IMR-90 (cell line): ENCODE measurements at regions not wholly inside any gene's neighbourhood (a gene's known extent, or its start where the extent isn't known, plus 50 kb on each side); places are given as distances from the start of the nearest gene placed in this dataset.

Experiments
- ATAC-seq: fragments of 200-7000 bp; cut with Tn5 transposase; 2 replicates; pipeline ENCODE4 v1.9.1; 2020; ENCODE audit warnings: low read depth, mild to moderate bottlenecking, moderate library complexity
- BruUV-seq: library from RNA; stranded (reverse); fragments of 400-500 nt; replicated peaks from 2 replicates; lab custom pipeline; 2021; lab: Mats Ljungman, UMichigan
- CTCF ChIA-PET: fragments of 300-600 bp; formaldehyde crosslinking; extraction: SDS; loops from one replicate; lab custom pipeline; 2021; ENCODE audit warnings: antibody characterized with exemption; lab: Yijun Ruan, JAX
- POLR2A ChIA-PET: fragments of 300-600 bp; sonication (Branson Sonifier 250); formaldehyde crosslinking; loops from one replicate; lab custom pipeline; 2022; ENCODE audit warnings: antibody characterized with exemption; ENCODE audit not compliant: unreplicated experiment; lab: Charles Lee
- DNase-seq: peaks from one replicate; pipeline ENCODE4 v3.0.0; 2013
- H2AFZ ChIP-seq: replicated peaks from 2 replicates; pipeline ENCODE3; 2013; ENCODE audit warnings: low read length, mild to moderate bottlenecking; ENCODE audit not compliant: poor library complexity
- H2AK5ac ChIP-seq: 2 replicates; pipeline ENCODE4 v1.6.1; 2013; ENCODE audit warnings: low read depth, low read length, inconsistent platforms
- H2AK9ac ChIP-seq: replicated peaks from 2 replicates; pipeline ENCODE3; 2013; ENCODE audit warnings: mild to moderate bottlenecking, low read depth, low read length, moderate library complexity; ENCODE audit not compliant: poor library complexity
- H2BK120ac ChIP-seq: 2 replicates; pipeline ENCODE4 v1.6.1; 2013; ENCODE audit warnings: low read depth, low read length, inconsistent platforms
- H2BK15ac ChIP-seq: 3 replicates; pipeline ENCODE4 v1.6.1; 2013; ENCODE audit warnings: low read depth, low read length, inconsistent platforms
- H2BK20ac ChIP-seq: 2 replicates; pipeline ENCODE4 v1.6.1; 2013; ENCODE audit warnings: low read depth, mild to moderate bottlenecking, inconsistent platforms, low read length, moderate library complexity
- H2BK5ac ChIP-seq: 2 replicates; pipeline ENCODE4 v1.6.1; 2013; ENCODE audit warnings: mild to moderate bottlenecking, low read depth, low read length, inconsistent platforms; ENCODE audit not compliant: poor library complexity, severe bottlenecking
- H3K14ac ChIP-seq: replicated peaks from 2 replicates; pipeline ENCODE4 v1.6.1; 2013; ENCODE audit warnings: low read depth, low read length, inconsistent platforms
- H3K18ac ChIP-seq: 2 replicates; pipeline ENCODE4 v1.6.1; 2013; ENCODE audit warnings: low read depth, low read length, control low read depth
- H3K23ac ChIP-seq: 2 replicates; pipeline ENCODE4 v1.6.1; 2013; ENCODE audit warnings: low read depth, low read length, inconsistent platforms
- H3K27ac ChIP-seq: 2 replicates; pipeline ENCODE4 v1.5.1; 2013; ENCODE audit warnings: mild to moderate bottlenecking, control low read depth, low read length; ENCODE audit not compliant: insufficient read depth
- H3K27me3 ChIP-seq: 2 replicates; pipeline ENCODE4 v1.6.1; 2013; ENCODE audit warnings: low read length; ENCODE audit not compliant: control insufficient read depth, insufficient read depth
- H3K36me3 ChIP-seq: 2 replicates; pipeline ENCODE4 v1.6.1; 2013; ENCODE audit warnings: low read length, mixed read lengths; ENCODE audit not compliant: control insufficient read depth, insufficient read depth
- H3K4ac ChIP-seq: 2 replicates; pipeline ENCODE4 v1.6.1; 2013; ENCODE audit warnings: low read depth, low read length, inconsistent platforms
- H3K4me1 ChIP-seq: 2 replicates; pipeline ENCODE4 v1.6.1; 2013; ENCODE audit warnings: low read length, mixed read lengths; ENCODE audit not compliant: control insufficient read depth, insufficient read depth
- H3K4me2 ChIP-seq: 2 replicates; pipeline ENCODE4 v1.6.1; 2013; ENCODE audit warnings: low read depth, mild to moderate bottlenecking, control low read depth, low read length, moderate library complexity
- H3K4me3 ChIP-seq: 2 replicates; pipeline ENCODE4 v1.5.1; 2013; ENCODE audit warnings: low read depth, mild to moderate bottlenecking, control low read depth, low read length, moderate library complexity; ENCODE audit not compliant: insufficient read depth
- H3K56ac ChIP-seq: 2 replicates; pipeline ENCODE4 v1.6.1; 2013; ENCODE audit warnings: low read length, inconsistent platforms; ENCODE audit not compliant: insufficient read depth; ENCODE audit errors: extremely low read depth
- H3K79me1 ChIP-seq, 2 experiments: 2 replicates each; pipeline ENCODE4 v1.6.1; 2013; ENCODE audit warnings: low read length in 2 of 2, inconsistent platforms in 1 of 2, low read depth in 1 of 2
- H3K9ac ChIP-seq: 2 replicates; pipeline ENCODE4 v1.6.1; 2013; ENCODE audit warnings: low read depth, low read length, control low read depth
- H3K9me1 ChIP-seq: 2 replicates; pipeline ENCODE4 v1.6.1; 2013; ENCODE audit warnings: low read length, inconsistent platforms; ENCODE audit not compliant: insufficient read depth
- H3K9me3 ChIP-seq: 2 replicates; pipeline ENCODE4 v1.6.1; 2013; ENCODE audit warnings: low read length; ENCODE audit not compliant: control insufficient read depth, insufficient read depth
- H4K20me1 ChIP-seq: 2 replicates; pipeline ENCODE4 v1.6.1; 2013; ENCODE audit warnings: low read length, inconsistent platforms; ENCODE audit not compliant: insufficient read depth
- H4K5ac ChIP-seq: 2 replicates; pipeline ENCODE4 v1.6.1; 2013; ENCODE audit warnings: mild to moderate bottlenecking, low read depth, low read length, control low read depth
- H4K8ac ChIP-seq, 2 experiments: 2 replicates each; pipeline ENCODE4 v1.6.1; 2013; ENCODE audit warnings: low read depth in 2 of 2, low read length in 2 of 2, control low read depth in 1 of 2, inconsistent platforms in 1 of 2
- H4K91ac ChIP-seq: 2 replicates; pipeline ENCODE4 v1.6.1; 2013; ENCODE audit warnings: low read depth, low read length, inconsistent platforms; ENCODE audit not compliant: insufficient read depth
- BHLHE40 ChIP-seq: fragments of 150-350 bp; IDR thresholded peaks from 2 replicates; pipeline ENCODE4 v1.6.1; 2016; ENCODE audit warnings: mild to moderate bottlenecking, low read depth, low read length
- CEBPB ChIP-seq: IDR thresholded peaks from 2 replicates; pipeline ENCODE4 v1.6.1; 2012; ENCODE audit warnings: low read depth, low read length, improper control_type of control experiment
- CHD1 ChIP-seq: IDR thresholded peaks from 2 replicates; pipeline ENCODE4 v1.6.1; 2012; ENCODE audit warnings: low read depth, low read length, improper control_type of control experiment
- ELK1 ChIP-seq: fragments of 150-350 bp; IDR thresholded peaks from 2 replicates; pipeline ENCODE4 v1.6.1; 2016; ENCODE audit warnings: low read depth, mild to moderate bottlenecking, low read length, moderate library complexity, borderline replicate concordance
- FOS ChIP-seq: fragments of 150-350 bp; IDR thresholded peaks from 2 replicates; pipeline ENCODE4 v1.6.1; 2016; ENCODE audit warnings: low read depth, low read length
- MAFK ChIP-seq: IDR thresholded peaks from 2 replicates; pipeline ENCODE4 v1.6.1; 2012; ENCODE audit warnings: low read depth, low read length, improper control_type of control experiment
- MAZ ChIP-seq: IDR thresholded peaks from 2 replicates; pipeline ENCODE4 v1.6.1; 2012; ENCODE audit warnings: low read depth, mild to moderate bottlenecking, low read length, improper control_type of control experiment, moderate library complexity, borderline replicate concordance
- MXI1 ChIP-seq: IDR thresholded peaks from 2 replicates; pipeline ENCODE4 v1.6.1; 2012; ENCODE audit warnings: low read depth, mild to moderate bottlenecking, low read length, moderate library complexity, borderline replicate concordance
- NFE2L2 ChIP-seq: fragments of 150-350 bp; IDR thresholded peaks from 2 replicates; pipeline ENCODE4 v1.6.1; 2016; ENCODE audit warnings: low read depth, mild to moderate bottlenecking, low read length
- POLR2A ChIP-seq: IDR thresholded peaks from 2 replicates; pipeline ENCODE4 v1.6.1; 2012; ENCODE audit warnings: mild to moderate bottlenecking, low read depth, low read length
- RAD21 ChIP-seq: IDR thresholded peaks from 2 replicates; pipeline ENCODE4 v1.6.1; 2012; ENCODE audit warnings: low read length, improper control_type of control experiment
- RCOR1 ChIP-seq: IDR thresholded peaks from 2 replicates; pipeline ENCODE4 v1.6.1; 2012; ENCODE audit warnings: mild to moderate bottlenecking, low read length, improper control_type of control experiment; ENCODE audit not compliant: insufficient replicate concordance
- RFX5 ChIP-seq: IDR thresholded peaks from 2 replicates; pipeline ENCODE4 v1.8.0; 2012; ENCODE audit warnings: low read depth, mild to moderate bottlenecking, low read length, moderate library complexity
- SMC3 ChIP-seq: fragments of 150-350 bp; IDR thresholded peaks from 2 replicates; pipeline ENCODE4 v1.6.1; 2016; ENCODE audit warnings: low read depth, mild to moderate bottlenecking, antibody characterized with exemption, low read length, moderate library complexity
- WGBS, 2 experiments: methylation state at CpG; one replicate each; pipeline versions ENCODE4 v1.1.5 to v1.1.7; 2013; ENCODE audit warnings: missing lambda C conversion rate in 2 of 2; ENCODE audit not compliant: insufficient read length in 1 of 2; ENCODE audit errors: extremely low coverage in 2 of 2; 5-methylcytosine and 5-hydroxymethylcytosine counted together
- dilution Hi-C: fragments of 300-500 bp; cut with HindIII; formaldehyde crosslinking; loops from one replicate; pipeline ENCODE4 v1.14.3; 2018; ENCODE audit warnings: low sequenced_read_pairs; ENCODE audit not compliant: unreplicated experiment
- in situ Hi-C: fragments of 300-500 bp; cut with MboI; formaldehyde crosslinking; loops from 3 replicates; pipeline ENCODE4 v1.14.3; 2019; ENCODE audit warnings: low sequenced_read_pairs, inconsistent platforms, mixed read lengths
- intact Hi-C: fragments of 100-400 bp; cut with micrococcal nuclease; formaldehyde crosslinking; loops from 2 replicates; pipeline ENCODE4 v1.10.0; 2022
- TF ChIP-seq, protein P1 (sequence below): fragments of 150-350 bp; IDR thresholded peaks from 2 replicates; pipeline ENCODE4 v1.6.1; 2017; ENCODE audit warnings: mild to moderate bottlenecking, antibody characterized with exemption, low read length, low read depth
- TF ChIP-seq, protein P2 (sequence below): conservative IDR thresholded peaks from 2 replicates; pipeline ENCODE4 v1.5.1; 2012; ENCODE audit warnings: mild to moderate bottlenecking, low read depth, low read length, improper control_type of control experiment

DNA sequence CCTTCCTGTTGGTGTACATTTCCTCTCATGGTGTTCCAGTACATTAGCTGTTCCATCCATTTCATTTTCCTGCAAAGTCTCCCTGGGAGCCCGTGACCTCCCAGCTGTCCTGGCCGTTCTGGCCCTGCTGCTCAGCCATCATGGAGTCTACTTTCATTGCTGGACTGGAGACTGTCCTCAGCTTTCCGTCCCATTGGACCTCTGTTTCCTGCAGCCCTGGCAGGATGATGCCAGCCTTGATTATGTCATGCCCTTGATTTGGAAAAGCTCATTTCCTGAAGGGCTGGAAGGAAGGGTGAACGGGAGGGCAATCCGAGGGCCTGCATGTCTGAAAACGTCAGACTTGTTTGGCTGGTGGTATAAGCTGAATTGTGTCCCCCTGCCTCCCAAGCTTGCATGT is 205.5 kb upstream of the HS6ST1 start:
- H2BK20ac ChIP-seq = no peak overlapping the region

More for the DNA sequence above, 205.5 kb upstream of the HS6ST1 start:
- H2AK9ac ChIP-seq = no peak overlapping the region
- intact Hi-C loops (no loop called here), dilution Hi-C loops (no loop called here), in situ Hi-C loops (no loop called here)
- no peak overlapping the region for H3K56ac ChIP-seq
- H3K4ac ChIP-seq = no peak overlapping the region
- no peak overlapping the region for H3K23ac ChIP-seq
- ATAC-seq = no peak
- no peak overlapping the region for H2BK120ac ChIP-seq
- DNase-seq = no peak
- TF ChIP-seq MXI1 = no peak
- TF ChIP-seq MAFK = no peak
- no peak for TF ChIP-seq FOS
- no peak for TF ChIP-seq POLR2A
- TF ChIP-seq RAD21 = no peak
- no peak for TF ChIP-seq BHLHE40
- TF ChIP-seq MAZ = no peak
- no peak for TF ChIP-seq CEBPB
- no peak for TF ChIP-seq NFE2L2
- no peak for TF ChIP-seq CHD1
- no peak for TF ChIP-seq RCOR1
- TF ChIP-seq, protein P1, sequence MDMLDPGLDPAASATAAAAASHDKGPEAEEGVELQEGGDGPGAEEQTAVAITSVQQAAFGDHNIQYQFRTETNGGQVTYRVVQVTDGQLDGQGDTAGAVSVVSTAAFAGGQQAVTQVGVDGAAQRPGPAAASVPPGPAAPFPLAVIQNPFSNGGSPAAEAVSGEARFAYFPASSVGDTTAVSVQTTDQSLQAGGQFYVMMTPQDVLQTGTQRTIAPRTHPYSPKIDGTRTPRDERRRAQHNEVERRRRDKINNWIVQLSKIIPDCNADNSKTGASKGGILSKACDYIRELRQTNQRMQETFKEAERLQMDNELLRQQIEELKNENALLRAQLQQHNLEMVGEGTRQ = no peak
- TF ChIP-seq, protein P2, sequence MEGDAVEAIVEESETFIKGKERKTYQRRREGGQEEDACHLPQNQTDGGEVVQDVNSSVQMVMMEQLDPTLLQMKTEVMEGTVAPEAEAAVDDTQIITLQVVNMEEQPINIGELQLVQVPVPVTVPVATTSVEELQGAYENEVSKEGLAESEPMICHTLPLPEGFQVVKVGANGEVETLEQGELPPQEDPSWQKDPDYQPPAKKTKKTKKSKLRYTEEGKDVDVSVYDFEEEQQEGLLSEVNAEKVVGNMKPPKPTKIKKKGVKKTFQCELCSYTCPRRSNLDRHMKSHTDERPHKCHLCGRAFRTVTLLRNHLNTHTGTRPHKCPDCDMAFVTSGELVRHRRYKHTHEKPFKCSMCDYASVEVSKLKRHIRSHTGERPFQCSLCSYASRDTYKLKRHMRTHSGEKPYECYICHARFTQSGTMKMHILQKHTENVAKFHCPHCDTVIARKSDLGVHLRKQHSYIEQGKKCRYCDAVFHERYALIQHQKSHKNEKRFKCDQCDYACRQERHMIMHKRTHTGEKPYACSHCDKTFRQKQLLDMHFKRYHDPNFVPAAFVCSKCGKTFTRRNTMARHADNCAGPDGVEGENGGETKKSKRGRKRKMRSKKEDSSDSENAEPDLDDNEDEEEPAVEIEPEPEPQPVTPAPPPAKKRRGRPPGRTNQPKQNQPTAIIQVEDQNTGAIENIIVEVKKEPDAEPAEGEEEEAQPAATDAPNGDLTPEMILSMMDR = no peak
- no peak for TF ChIP-seq SMC3
- no peak for TF ChIP-seq RFX5
- TF ChIP-seq ELK1 = no peak
- H3K4me2 ChIP-seq = no peak overlapping the region
- no peaks in the 10 kb centered on the region for H3K9me1 ChIP-seq
- no peaks in the 10 kb centered on the region for H3K79me1 ChIP-seq
- H4K20me1 ChIP-seq = no peaks in the 10 kb centered on the region
- WGBS, 2 experiments = 78% methylated on average over 4 of the region's 6 CpGs; no CpG with 5 or more reads in 1 of the 2 experiments
- no peaks in the 10 kb centered on the region; the same call in 1 of the 2 replicates for H3K9me3 ChIP-seq
- H4K5ac ChIP-seq = no peak overlapping the region
- H3K9ac ChIP-seq = no peak overlapping the region
- H3K18ac ChIP-seq = no peak overlapping the region
- CTCF ChIA-PET = no interaction called here
- H4K91ac ChIP-seq = no peak overlapping the region
- POLR2A ChIA-PET = no interaction called here
- no peak overlapping the region for H2BK5ac ChIP-seq
- H4K8ac ChIP-seq = no peak overlapping the region
- H2BK15ac ChIP-seq = no peak overlapping the region
- no peak overlapping the region for H3K4me3 ChIP-seq
- H3K4me1 ChIP-seq = no peaks in the 10 kb centered on the region
- H2AK5ac ChIP-seq = no peak overlapping the region
- no peak overlapping the region for H3K14ac ChIP-seq
- no peaks in the 10 kb centered on the region; the same call in 1 of the 2 replicates for H3K27me3 ChIP-seq
- no peak overlapping the region for H3K27ac ChIP-seq
- no TSS peak for BruUV-seq
- no peaks in the 10 kb centered on the region for H3K36me3 ChIP-seq
- H2AFZ ChIP-seq = peak overlapping the region; percentile 16
